HL-60 (cell line): ENCODE measurements at regions not wholly inside any gene's neighbourhood (a gene's known extent, or its start where the extent isn't known, plus 50 kb on each side); places are given as distances from the start of the nearest gene placed in this dataset.

Experiments
- DNase-seq, 2 experiments: peaks; one replicate each; pipeline ENCODE4 v3.0.0-alpha.2; 2010 to 2020; ENCODE audit warnings: low read depth in 1 of 2, low spot score in 1 of 2
- H3K27ac ChIP-seq: fragments of 250-450 bp; sonication (Bioruptor Pico); replicated peaks from 2 replicates; pipeline ENCODE4 v1.5.1; 2020; ENCODE audit warnings: mild to moderate bottlenecking, moderate library complexity
- H3K27me3 ChIP-seq: fragments of 250-450 bp; sonication (Bioruptor Pico); 2 replicates; pipeline ENCODE4 v1.5.1; 2021; ENCODE audit warnings: mild to moderate bottlenecking, moderate library complexity; ENCODE audit not compliant: insufficient read depth, poor library complexity, severe bottlenecking
- H3K4me3 ChIP-seq: replicated peaks from 2 replicates; pipeline ENCODE4 v1.5.1; 2011; ENCODE audit warnings: mild to moderate bottlenecking, control low read depth, low read length; ENCODE audit not compliant: insufficient read depth
- CTCF ChIP-seq: IDR thresholded peaks from one replicate; pipeline ENCODE4 v1.5.1; 2011; ENCODE audit warnings: low read length, control low read depth, inconsistent platforms; ENCODE audit not compliant: insufficient read depth
- GABPA ChIP-seq: IDR thresholded peaks from 2 replicates; pipeline ENCODE4 v1.6.1; 2012; ENCODE audit warnings: low read depth
- POLR2AphosphoS5 ChIP-seq: IDR thresholded peaks from 2 replicates; pipeline ENCODE4 v1.6.1; 2012; ENCODE audit warnings: low read depth
- REST ChIP-seq: IDR thresholded peaks from 2 replicates; pipeline ENCODE4 v1.6.1; 2012; ENCODE audit warnings: low read depth; ENCODE audit not compliant: insufficient replicate concordance
- SPI1 ChIP-seq: IDR thresholded peaks from 2 replicates; pipeline ENCODE4 v1.6.1; 2012; ENCODE audit warnings: low read depth, mild to moderate bottlenecking, borderline replicate concordance

GRCh38 chr4:111556141-111556781 is 589.0 kb upstream of the FAM241A start:
- no peak for DNase-seq
- Histone ChIP-seq H3K27me3 (no peaks in the 10 kb centered on the region), H3K4me3 (no peak overlapping the region), H3K27ac (no peak overlapping the region)
- no peak for TF ChIP-seq REST
- TF ChIP-seq CTCF: no peak
- TF ChIP-seq SPI1: no peak
- no peak for TF ChIP-seq GABPA
- TF ChIP-seq POLR2AphosphoS5: no peak

GRCh38 chr4:111556851-111557250 is 588.4 kb upstream of the FAM241A start:
- no peak for DNase-seq
- Histone ChIP-seq H3K27ac (no peak overlapping the region), H3K4me3 (no peak overlapping the region)

More at GRCh38 chr4:111556851-111557250, 588.4 kb upstream of the FAM241A start:
- no peak for TF ChIP-seq GABPA
- no peak for TF ChIP-seq SPI1
- TF ChIP-seq CTCF: no peak
- TF ChIP-seq POLR2AphosphoS5: no peak
- TF ChIP-seq REST: no peak
- no peaks in the 10 kb centered on the region for H3K27me3 ChIP-seq
